Ishikawa (cell line): ENCODE measurements at regions not wholly inside any gene's neighbourhood (a gene's known extent, or its start where the extent isn't known, plus 50 kb on each side); places are given as distances from the start of the nearest gene placed in this dataset.

Experiments
- CEBPB ChIP-seq: IDR thresholded peaks from 2 replicates; pipeline ENCODE4 v1.6.1; 2012
- CREB1 ChIP-seq: IDR thresholded peaks from 2 replicates; pipeline ENCODE4 v1.6.1; 2012; ENCODE audit warnings: low read depth
- EGR1 ChIP-seq: IDR thresholded peaks from 2 replicates; pipeline ENCODE4 v1.6.1; 2012
- EP300 ChIP-seq: IDR thresholded peaks from 2 replicates; pipeline ENCODE4 v1.6.1; 2012; ENCODE audit warnings: borderline replicate concordance
- FOXM1 ChIP-seq: IDR thresholded peaks from 2 replicates; pipeline ENCODE4 v1.6.1; 2012; ENCODE audit warnings: low read depth, borderline replicate concordance
- NFIC ChIP-seq: IDR thresholded peaks from 2 replicates; pipeline ENCODE4 v1.6.1; 2012
- RAD21 ChIP-seq: IDR thresholded peaks from 2 replicates; pipeline ENCODE4 v1.6.1; 2012; ENCODE audit warnings: low read depth
- TAF1 ChIP-seq: IDR thresholded peaks from 2 replicates; pipeline ENCODE4 v1.6.1; 2012; ENCODE audit warnings: low read depth, mild to moderate bottlenecking
- TCF12 ChIP-seq: IDR thresholded peaks from 2 replicates; pipeline ENCODE4 v1.6.1; 2012; ENCODE audit warnings: low read depth
- TEAD4 ChIP-seq: IDR thresholded peaks from 2 replicates; pipeline ENCODE4 v1.6.1; 2012
- YY1 ChIP-seq: IDR thresholded peaks from 2 replicates; pipeline ENCODE4 v1.6.1; 2012; ENCODE audit warnings: low read depth
- ZBTB7A ChIP-seq: IDR thresholded peaks from 2 replicates; pipeline ENCODE4 v1.6.1; 2012; ENCODE audit warnings: low read depth
- TF ChIP-seq, protein P1 (sequence below): IDR thresholded peaks from 2 replicates; pipeline ENCODE4 v1.6.1; 2012
- TF ChIP-seq, protein P2 (sequence below): IDR thresholded peaks from 2 replicates; pipeline ENCODE4 v1.6.1; 2012
- TF ChIP-seq, protein P3 (sequence below): IDR thresholded peaks from 2 replicates; pipeline ENCODE4 v1.6.1; 2012; ENCODE audit warnings: low read depth, mild to moderate bottlenecking

DNA sequence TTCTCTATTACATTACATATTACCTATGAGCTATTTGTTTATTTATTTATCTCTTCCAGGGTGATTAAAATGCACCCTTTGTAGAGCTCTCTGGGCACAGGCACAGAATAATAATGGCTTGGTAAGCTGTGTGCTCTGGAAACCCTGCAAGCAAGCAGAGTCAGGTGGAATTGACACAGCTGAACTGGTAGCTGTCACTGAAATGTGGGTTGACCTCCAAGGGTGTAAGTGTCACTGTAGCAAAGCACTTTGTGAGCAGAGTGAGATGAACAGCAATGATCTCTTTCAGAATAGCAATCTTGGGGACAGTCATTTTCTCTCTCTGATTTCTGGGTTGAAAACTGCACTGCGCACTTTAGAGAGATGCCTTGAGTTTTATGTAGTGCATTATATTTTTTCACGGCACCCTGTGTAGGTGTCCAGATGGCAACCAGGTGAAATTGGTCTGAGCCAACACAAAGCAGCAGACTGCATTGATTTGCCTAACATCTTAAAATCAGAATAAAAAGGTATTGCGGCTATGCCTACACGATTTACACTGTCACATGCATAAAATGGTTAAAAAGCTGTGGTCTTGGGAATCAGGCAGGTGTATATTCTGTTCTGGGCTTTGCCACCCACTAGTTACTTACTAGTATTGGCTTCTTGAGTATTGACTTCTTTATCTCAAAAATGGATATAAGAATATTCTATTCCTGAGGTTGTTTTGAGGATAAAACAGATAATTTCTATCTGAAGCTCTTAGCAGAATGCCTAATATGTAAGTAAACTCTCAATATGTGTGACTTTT is 450.3 kb downstream of the RAPGEF2 start:
- TF ChIP-seq CEBPB (no peak), YY1 (no peak), TEAD4 (no peak), RAD21 (no peak)
- TF ChIP-seq, protein P1, sequence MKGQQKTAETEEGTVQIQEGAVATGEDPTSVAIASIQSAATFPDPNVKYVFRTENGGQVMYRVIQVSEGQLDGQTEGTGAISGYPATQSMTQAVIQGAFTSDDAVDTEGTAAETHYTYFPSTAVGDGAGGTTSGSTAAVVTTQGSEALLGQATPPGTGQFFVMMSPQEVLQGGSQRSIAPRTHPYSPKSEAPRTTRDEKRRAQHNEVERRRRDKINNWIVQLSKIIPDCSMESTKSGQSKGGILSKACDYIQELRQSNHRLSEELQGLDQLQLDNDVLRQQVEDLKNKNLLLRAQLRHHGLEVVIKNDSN = no peak
- TF ChIP-seq, protein P2, sequence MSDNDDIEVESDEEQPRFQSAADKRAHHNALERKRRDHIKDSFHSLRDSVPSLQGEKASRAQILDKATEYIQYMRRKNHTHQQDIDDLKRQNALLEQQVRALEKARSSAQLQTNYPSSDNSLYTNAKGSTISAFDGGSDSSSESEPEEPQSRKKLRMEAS = no peak

DNA sequence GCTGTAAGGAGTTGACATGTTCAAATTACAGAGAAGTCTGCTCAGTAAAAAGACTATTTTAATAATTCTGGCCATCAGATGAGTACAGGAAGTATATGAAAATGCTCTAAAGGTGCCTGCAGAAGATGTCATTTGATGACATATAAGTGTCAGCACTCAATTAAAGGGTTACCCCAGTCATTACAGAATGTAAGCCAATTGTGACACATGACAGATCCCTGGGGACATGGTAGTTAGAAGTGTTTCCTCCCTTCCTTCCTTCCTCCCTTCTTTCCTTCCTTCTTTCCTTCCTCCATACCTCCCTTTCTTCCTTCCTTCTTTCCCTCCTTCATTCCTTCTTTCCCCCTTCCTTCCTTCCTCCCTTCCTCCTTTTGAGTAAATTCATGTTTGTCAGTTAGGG is 453.0 kb downstream of the RAPGEF2 start:
- TF ChIP-seq ZBTB7A (no peak), EGR1 (no peak), TAF1 (no peak), FOXM1 (no peak), EP300 (no peak), CREB1 (no peak), CEBPB (no peak), RAD21 (no peak), NFIC (no peak), TCF12 (no peak), YY1 (no peak), TEAD4 (no peak)
- TF ChIP-seq, protein P2 = no peak
- TF ChIP-seq, protein P3, sequence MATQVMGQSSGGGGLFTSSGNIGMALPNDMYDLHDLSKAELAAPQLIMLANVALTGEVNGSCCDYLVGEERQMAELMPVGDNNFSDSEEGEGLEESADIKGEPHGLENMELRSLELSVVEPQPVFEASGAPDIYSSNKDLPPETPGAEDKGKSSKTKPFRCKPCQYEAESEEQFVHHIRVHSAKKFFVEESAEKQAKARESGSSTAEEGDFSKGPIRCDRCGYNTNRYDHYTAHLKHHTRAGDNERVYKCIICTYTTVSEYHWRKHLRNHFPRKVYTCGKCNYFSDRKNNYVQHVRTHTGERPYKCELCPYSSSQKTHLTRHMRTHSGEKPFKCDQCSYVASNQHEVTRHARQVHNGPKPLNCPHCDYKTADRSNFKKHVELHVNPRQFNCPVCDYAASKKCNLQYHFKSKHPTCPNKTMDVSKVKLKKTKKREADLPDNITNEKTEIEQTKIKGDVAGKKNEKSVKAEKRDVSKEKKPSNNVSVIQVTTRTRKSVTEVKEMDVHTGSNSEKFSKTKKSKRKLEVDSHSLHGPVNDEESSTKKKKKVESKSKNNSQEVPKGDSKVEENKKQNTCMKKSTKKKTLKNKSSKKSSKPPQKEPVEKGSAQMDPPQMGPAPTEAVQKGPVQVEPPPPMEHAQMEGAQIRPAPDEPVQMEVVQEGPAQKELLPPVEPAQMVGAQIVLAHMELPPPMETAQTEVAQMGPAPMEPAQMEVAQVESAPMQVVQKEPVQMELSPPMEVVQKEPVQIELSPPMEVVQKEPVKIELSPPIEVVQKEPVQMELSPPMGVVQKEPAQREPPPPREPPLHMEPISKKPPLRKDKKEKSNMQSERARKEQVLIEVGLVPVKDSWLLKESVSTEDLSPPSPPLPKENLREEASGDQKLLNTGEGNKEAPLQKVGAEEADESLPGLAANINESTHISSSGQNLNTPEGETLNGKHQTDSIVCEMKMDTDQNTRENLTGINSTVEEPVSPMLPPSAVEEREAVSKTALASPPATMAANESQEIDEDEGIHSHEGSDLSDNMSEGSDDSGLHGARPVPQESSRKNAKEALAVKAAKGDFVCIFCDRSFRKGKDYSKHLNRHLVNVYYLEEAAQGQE = no peak
- TF ChIP-seq, protein P1 = no peak

DNA sequence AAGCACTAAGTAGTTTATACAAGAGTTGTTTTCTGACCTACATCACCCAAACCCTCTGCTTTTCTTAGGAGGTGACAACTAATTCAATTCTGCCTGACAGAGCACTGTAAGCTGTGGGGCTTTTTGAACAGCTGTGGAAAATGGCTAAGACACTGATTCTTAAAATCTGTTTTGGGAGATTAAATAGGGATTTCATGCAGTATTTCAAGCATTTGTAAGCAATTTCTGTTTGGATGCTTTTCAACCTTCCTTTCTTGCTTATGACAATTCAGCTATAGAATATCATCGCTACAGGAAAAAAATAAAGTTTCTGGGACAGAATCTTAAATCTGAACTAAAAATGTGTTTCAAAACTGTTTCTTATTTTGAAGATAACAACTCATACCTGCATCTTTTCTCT is 459.5 kb downstream of the RAPGEF2 start:
- TF ChIP-seq EP300 (no peak), YY1 (no peak), RAD21 (no peak), TCF12 (no peak), FOXM1 (no peak), CREB1 (no peak), TEAD4 (no peak), EGR1 (no peak), ZBTB7A (no peak), TAF1 (no peak), NFIC (no peak), CEBPB (no peak)
- TF ChIP-seq, protein P3 = no peak
- TF ChIP-seq, protein P2 = no peak
- TF ChIP-seq, protein P1 = no peak

DNA sequence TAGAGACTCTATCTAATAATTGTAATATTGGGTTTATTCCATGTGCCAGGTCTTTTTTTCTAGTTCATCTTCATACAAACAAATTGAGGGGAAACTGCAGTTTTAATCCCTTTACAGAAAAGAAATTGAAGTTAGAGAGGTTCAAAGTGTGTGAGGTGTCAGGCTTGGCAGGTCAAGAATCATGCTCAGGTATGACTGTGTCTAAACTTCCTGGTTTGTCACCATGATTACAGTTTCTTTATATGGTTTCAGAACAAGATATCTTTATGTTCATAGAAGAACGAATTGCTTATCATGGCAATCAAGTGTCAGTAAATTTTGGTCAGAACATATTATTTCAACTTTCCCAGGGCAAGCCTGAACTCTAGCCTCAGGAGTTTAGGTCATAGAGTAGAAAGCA is 460.4 kb downstream of the RAPGEF2 start:
- TF ChIP-seq, protein P3 = no peak
- TF ChIP-seq, protein P1 = no peak
- TF ChIP-seq EP300 (no peak), ZBTB7A (no peak), CEBPB (no peak), NFIC (no peak), TCF12 (no peak), TAF1 (no peak), TEAD4 (no peak), YY1 (no peak)
- TF ChIP-seq, protein P2 = no peak
